ENCODE measurements at regions not wholly inside any gene's neighbourhood (a gene's known extent, or its start where the extent isn't known, plus 50 kb on each side); places are given as distances from the start of the nearest gene placed in this dataset.

DNA sequence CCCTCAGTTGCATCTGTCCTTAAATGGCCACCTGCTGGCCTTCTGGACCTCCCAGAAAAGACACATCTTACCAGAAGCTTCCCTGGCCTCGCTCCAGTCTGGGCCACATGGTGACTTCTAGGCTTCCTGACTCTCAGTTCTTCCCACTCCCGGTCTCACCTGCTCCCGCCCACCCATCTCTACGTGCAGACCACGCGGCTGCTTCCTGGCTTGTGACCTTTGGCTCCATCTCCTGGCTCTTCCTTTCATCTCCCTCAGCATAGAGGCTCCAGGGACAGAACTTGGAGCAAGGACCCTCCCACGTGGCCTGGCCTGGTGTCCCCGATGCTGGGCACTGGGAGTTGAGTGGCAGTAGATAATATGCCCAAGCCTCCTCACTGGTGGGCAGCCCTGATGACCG is 124.9 kb upstream of the IRF2BP2 start (continued):
- TF ChIP-seq, protein P1, sequence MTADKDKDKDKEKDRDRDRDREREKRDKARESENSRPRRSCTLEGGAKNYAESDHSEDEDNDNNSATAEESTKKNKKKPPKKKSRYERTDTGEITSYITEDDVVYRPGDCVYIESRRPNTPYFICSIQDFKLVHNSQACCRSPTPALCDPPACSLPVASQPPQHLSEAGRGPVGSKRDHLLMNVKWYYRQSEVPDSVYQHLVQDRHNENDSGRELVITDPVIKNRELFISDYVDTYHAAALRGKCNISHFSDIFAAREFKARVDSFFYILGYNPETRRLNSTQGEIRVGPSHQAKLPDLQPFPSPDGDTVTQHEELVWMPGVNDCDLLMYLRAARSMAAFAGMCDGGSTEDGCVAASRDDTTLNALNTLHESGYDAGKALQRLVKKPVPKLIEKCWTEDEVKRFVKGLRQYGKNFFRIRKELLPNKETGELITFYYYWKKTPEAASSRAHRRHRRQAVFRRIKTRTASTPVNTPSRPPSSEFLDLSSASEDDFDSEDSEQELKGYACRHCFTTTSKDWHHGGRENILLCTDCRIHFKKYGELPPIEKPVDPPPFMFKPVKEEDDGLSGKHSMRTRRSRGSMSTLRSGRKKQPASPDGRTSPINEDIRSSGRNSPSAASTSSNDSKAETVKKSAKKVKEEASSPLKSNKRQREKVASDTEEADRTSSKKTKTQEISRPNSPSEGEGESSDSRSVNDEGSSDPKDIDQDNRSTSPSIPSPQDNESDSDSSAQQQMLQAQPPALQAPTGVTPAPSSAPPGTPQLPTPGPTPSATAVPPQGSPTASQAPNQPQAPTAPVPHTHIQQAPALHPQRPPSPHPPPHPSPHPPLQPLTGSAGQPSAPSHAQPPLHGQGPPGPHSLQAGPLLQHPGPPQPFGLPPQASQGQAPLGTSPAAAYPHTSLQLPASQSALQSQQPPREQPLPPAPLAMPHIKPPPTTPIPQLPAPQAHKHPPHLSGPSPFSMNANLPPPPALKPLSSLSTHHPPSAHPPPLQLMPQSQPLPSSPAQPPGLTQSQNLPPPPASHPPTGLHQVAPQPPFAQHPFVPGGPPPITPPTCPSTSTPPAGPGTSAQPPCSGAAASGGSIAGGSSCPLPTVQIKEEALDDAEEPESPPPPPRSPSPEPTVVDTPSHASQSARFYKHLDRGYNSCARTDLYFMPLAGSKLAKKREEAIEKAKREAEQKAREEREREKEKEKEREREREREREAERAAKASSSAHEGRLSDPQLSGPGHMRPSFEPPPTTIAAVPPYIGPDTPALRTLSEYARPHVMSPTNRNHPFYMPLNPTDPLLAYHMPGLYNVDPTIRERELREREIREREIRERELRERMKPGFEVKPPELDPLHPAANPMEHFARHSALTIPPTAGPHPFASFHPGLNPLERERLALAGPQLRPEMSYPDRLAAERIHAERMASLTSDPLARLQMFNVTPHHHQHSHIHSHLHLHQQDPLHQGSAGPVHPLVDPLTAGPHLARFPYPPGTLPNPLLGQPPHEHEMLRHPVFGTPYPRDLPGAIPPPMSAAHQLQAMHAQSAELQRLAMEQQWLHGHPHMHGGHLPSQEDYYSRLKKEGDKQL (CRISPR knock-in tag; IDR thresholded peaks at IDR 0.05; ENCODE audit: low read depth): no peak
- 0 out of 2 replicates have a peak, but pooled peaks have one; percentile 69 for TF ChIP-seq TMF1 (CRISPR knock-in tag; IDR thresholded peaks at IDR 0.05; ENCODE audit: low read depth)
- no peak for TF ChIP-seq ZNF317 (CRISPR knock-in tag; IDR thresholded peaks at IDR 0.05)
- no peak for TF ChIP-seq ZNF460 (CRISPR knock-in tag; IDR thresholded peaks at IDR 0.05; ENCODE audit: borderline replicate concordance)
- TF ChIP-seq SMC3 (IDR thresholded peaks at IDR 0.05; ENCODE audit: low read length): peak; percentile 30; the same call in 1 of the 2 replicates
- peak; percentile 54; the same call in 1 of the 2 replicates for TF ChIP-seq ZNF777 (CRISPR knock-in tag; IDR thresholded peaks at IDR 0.05)
- peak; percentile 64; the same call in 1 of the 2 replicates for TF ChIP-seq KDM2A (CRISPR knock-in tag; IDR thresholded peaks at IDR 0.05; ENCODE audit: borderline replicate concordance, low read depth)
- no peak for TF ChIP-seq GRHL1 (CRISPR knock-in tag; conservative IDR thresholded peaks at IDR 0.05)
- TF ChIP-seq, protein P2, sequence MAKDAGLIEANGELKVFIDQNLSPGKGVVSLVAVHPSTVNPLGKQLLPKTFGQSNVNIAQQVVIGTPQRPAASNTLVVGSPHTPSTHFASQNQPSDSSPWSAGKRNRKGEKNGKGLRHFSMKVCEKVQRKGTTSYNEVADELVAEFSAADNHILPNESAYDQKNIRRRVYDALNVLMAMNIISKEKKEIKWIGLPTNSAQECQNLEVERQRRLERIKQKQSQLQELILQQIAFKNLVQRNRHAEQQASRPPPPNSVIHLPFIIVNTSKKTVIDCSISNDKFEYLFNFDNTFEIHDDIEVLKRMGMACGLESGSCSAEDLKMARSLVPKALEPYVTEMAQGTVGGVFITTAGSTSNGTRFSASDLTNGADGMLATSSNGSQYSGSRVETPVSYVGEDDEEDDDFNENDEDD (CRISPR knock-in tag; IDR thresholded peaks at IDR 0.05; ENCODE audit: borderline replicate concordance): peak; percentile 99
- TF ChIP-seq RFX3 (CRISPR knock-in tag; IDR thresholded peaks at IDR 0.05): no peak
- no peak for TF ChIP-seq RBAK (CRISPR knock-in tag; IDR thresholded peaks at IDR 0.05)
- no peak for TF ChIP-seq ZBTB21 (CRISPR knock-in tag; IDR thresholded peaks at IDR 0.05)
- TF ChIP-seq ZMAT3 (CRISPR knock-in tag; conservative IDR thresholded peaks at IDR 0.05): peak; percentile 95
- no peak for TF ChIP-seq NONO (IDR thresholded peaks at IDR 0.05)
- TF ChIP-seq NONO (CRISPR knock-in tag; conservative IDR thresholded peaks at IDR 0.05): no peak; the same call in 1 of the 2 replicates
- TF ChIP-seq AFF4 (CRISPR knock-in tag; IDR thresholded peaks at IDR 0.05): no peak
- TF ChIP-seq RAD21 (CRISPR knock-in tag; IDR thresholded peaks at IDR 0.05): peak; percentile 66
- no peak for TF ChIP-seq NCOA1 (CRISPR knock-in tag; IDR thresholded peaks at IDR 0.05)
